CD4-positive, alpha-beta T cell treated with Interleukin-15 for 1 hour (primary cell): ENCODE measurements at regions not wholly inside any gene's neighbourhood (a gene's known extent, or its start where the extent isn't known, plus 50 kb on each side); places are given as distances from the start of the nearest gene placed in this dataset.

Source experiments
- DNase-seq: peaks from one replicate; pipeline ENCODE4 v3.0.0-alpha.2; 2020

DNA sequence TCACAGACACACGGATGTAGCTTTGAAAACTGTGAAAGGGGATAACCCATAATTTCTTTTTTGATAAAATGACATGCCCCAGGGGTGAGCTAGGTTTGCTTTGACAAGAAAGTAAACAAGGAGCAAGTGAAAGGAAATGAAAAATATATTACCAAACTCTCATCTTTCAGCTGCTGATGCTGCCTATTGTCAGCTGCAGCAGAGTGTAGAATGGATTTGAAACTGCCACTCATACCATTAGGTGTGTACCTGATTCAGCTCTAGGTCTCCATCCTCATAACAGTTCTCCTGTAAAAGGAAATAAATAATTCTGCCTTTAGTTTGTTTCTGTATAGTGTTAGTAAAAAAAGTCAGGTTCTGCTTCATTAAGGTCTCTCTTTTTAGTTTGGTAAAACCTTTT lies 415.1 kb upstream of the MARCKS start:
- DNase-seq: no peak

DNA sequence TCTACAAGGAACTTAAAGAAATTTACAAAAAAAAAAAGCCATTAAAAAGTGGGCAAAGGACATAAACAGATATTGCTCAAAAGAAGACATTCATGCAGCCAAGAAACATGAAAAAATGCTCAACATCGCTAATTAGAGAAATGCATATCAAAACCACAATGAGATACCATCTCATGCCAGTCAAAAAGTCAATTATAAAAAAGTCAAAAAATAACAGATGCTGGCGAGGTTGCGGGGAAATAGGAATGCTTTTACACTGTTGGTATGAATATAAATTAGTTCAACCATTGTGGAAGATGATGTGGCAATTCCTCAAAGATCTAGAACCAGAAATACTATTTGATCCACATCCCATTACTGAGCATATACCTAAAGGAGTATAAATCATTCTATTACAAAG lies 411.9 kb upstream of the MARCKS start:
- no peak for DNase-seq

DNA sequence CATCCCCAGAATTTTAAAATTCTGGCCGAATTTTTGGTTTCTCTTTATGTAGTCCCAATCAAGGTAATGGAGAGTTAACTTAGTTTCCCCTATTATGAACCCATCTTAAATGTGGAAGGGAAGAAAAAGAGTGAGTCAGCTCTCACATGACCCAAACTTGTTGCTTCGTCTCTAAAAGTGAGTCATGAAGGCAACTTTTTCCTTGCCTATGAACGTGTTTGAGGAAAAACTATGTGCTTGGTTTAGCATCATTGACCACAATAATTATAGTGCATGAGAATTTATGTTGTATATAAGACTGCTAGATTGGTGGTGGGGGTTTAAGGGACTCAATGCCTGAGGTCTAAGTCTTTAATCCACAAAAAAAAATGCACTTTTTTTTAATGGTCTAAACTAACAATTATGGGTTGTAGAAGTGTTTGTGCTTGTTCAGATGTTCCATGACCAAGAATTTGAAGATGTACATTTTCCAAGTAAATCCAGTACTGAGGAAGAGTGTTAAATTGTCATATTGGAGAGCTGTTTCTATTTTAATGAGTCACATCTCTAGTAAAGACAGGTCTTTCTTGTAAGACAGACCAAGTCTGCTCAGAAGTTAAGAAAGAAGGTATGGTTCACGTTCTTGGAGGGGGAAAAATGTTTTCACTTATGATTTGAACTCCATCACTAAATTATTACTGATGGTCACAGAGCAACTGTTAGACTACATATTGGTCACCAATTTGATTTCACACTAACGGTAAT lies 409.9 kb upstream of the MARCKS start:
- no peak for DNase-seq

- no peak for DNase-seq
Measured at GRCh38 chr6:113449051-113449450, 408.1 kb upstream of the MARCKS start.

DNA sequence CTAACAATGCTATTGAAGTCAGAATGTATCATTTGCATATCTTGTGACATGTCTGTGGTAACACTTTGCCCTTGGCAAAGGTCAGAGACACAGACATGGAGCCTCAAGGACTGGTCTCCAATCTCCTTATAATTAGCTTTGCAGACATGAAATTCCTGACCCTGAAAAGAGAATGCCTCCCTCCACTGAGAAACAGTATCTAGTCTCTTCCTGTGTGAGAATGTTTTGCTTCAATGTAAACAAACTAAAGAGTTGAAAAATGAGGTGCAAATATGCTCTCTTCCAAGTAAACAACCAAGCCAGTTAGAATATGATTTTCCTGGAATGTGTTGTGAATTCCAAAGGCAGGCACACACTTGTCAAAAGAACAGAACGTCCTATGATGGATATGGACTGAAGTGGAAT lies 407.1 kb upstream of the MARCKS start:
- no peak for DNase-seq

DNA sequence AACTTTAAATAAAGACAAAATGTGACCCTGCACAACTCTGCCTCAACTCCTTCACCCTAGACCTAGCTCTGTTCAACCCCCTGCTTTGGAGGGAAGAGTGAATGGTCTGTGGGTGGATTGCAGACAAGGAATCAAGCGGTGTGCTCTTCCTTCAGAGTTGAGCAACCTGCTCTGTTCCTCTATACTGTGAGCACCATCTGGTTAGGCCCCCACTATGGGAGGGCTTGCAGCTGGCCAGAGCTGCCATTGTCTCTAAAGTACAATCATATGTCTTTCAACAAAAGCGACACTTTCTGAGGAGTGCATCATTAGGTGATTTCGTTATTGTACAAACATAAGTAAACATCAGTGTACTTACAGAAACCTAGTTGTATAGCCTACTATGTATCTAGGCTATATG lies 406.1 kb upstream of the MARCKS start:
- no peak for DNase-seq

DNA sequence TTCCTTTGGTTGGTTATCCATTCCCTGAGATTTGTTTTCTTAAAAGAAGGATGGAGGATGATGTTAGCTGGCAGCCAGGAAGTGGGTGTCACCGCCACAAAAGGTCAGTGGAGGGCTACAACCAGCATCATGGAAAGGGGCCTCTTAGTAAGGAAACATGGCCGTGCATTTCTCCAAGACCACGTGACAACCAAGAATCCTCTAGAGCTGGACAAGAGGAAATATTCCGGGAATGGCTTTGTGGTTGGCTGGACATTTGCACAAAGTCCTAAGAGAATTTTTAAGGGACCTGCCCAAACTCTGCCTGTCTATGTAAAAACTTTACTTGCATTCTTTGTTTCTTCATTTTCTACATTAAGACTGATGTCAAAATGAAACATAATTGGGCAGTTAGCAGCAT lies 399.9 kb upstream of the MARCKS start:
- no peak for DNase-seq

- DNase-seq: no peak
Measured at GRCh38 chr6:113457751-113458150, 399.4 kb upstream of the MARCKS start.

GRCh38 chr6:113458368-113459010 lies 398.7 kb upstream of the MARCKS start:
- no peak for DNase-seq

GRCh38 chr6:113461153-113461932 lies 395.8 kb upstream of the MARCKS start:
- DNase-seq: no peak

GRCh38 chr6:113464536-113464935 lies 392.6 kb upstream of the MARCKS start:
- DNase-seq: no peak

GRCh38 chr6:113464960-113465359 lies 392.2 kb upstream of the MARCKS start:
- no peak for DNase-seq

GRCh38 chr6:113466526-113466925 lies 390.6 kb upstream of the MARCKS start:
- no peak for DNase-seq

DNA sequence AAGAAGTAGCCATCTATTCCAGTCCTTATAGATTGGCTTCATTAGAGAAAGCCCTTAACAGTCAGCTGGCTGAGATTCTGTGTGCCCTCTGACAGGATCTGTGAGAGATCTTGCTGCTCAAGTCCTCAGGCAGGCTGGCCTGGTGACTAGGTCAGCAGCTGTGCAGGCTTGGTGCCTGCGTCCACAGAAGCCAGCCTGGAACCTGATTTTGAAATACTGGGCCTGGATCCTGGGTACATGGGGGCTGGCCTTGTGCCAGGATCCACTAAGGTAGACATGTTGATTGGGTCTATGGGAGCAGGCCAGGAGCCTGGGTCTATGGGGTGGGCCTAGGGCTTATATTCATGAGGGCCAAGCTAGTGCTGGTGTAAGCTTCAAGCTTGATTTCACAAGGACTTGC lies 381.8 kb upstream of the MARCKS start:
- DNase-seq: no peak

DNA sequence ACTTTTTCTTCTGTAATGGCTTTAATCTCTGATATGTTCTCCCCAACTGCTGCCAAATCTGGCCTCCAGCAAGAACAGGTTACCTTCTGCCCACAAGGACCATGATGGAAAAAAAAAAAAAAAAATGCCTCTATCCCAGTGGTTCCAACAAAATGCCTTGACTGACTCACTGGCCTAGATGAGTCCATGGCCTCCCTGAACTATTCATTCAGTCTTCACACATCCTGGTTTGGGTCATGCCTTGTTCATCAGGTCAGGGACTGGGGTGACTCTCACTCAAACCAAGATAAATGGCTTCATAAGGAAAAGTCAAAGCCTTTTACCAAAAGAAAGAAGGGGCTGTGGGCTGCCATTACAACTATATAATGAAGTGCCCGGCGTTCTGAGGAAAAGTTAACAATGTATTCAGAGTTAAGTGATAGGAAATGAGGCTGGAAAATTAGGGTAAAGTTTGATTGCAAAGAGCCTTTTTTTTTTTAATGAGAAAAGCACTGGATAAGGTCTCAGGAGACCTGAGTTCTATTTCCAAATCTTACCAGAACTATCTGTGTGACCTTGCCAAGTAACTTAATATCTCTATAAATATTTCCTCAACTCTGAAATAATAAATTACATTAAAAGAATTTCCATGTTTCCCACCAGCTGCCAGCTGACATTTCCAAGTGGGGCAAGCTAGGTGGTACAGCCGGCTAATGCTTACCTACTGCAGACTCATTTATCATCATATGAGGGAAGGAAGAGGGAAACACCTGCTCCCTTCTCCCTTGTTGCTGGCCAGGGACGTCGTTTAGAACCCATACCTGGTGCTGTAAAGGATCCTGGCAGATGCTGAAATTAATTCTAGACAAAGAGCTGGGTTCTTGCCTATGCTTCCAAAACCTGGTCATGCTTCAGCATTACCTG lies 380.0 kb upstream of the MARCKS start:
- no peak for DNase-seq

GRCh38 chr6:113480616-113481015 lies 376.5 kb upstream of the MARCKS start:
- DNase-seq: no peak

DNA sequence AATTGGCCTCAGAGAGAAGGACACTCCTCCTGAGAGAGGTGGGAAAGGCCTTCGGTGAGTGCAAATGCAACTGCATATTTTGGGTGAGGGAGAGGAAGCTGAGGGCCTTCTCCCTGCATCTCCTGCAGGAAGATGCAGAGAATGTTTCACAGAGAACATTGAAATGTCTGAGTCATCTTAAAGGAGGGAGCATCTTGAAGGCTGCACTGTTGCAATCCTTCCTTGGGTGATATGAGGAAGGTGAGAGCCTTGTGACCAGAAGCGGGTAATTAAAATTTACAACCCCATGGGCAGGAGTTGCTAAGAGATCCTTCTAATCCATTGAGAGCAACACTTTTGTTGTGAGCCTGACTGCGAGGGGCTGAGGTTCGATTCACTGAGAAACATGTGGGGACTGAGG lies 375.7 kb upstream of the MARCKS start:
- DNase-seq: no peak

DNA sequence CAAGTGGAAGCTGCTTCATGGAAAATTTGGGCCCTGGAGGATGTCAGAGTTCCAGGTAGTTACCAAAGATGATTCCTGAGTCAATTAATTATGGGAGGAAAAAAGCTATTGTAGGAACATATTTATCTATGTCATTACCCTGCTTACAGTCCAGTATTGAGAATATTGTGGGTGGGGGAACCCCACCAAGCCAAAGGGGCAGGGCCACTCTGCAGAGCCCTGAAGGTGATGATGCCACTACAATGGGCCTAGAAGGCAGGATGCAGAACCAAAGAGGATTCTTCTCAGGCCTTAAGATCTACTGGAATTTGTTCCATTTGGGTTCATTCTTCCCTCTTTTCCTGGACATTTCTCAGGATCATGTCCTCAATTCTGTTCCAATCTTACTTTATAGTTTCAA lies 375.2 kb upstream of the MARCKS start:
- DNase-seq: no peak

DNA sequence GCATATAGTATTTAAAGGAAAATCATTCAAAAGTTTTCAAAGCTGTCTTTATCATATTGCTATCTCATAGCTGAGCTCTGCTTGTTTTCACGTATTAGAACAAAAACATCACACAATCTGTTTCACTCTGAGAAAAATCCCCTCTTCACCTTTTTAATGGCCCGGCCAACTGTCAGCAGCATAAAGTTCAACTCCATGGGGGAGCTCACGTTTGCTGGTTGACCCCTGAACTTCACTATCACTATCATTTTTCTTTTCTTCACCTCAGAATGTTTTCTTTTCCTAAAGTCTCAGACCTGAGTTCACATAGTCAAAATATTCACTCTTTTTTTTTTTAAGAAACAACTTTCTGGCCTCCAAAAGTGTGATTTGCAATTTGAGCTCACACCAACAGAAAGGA lies 374.4 kb upstream of the MARCKS start:
- DNase-seq: no peak

DNA sequence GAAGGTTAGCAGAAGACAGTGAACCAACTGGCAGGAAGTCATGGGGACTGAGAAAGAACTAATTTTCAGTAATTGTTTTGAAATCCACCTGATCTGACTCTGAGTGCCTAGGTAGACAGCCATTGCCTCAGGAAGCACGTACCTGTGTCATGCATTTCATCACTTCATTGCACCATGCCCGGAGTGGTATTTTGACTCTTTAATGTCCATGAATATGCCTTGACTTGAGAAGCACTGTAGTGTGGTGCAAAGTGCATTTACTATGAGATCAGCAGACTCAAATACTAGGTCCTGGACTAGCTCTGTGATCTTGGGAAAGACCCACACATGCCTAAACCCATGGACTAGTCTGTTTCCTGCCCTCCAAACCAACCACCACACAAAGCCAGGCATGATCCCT lies 370.9 kb upstream of the MARCKS start:
- no peak for DNase-seq

GRCh38 chr6:113487489-113488058 lies 369.6 kb upstream of the MARCKS start:
- no peak for DNase-seq

DNA sequence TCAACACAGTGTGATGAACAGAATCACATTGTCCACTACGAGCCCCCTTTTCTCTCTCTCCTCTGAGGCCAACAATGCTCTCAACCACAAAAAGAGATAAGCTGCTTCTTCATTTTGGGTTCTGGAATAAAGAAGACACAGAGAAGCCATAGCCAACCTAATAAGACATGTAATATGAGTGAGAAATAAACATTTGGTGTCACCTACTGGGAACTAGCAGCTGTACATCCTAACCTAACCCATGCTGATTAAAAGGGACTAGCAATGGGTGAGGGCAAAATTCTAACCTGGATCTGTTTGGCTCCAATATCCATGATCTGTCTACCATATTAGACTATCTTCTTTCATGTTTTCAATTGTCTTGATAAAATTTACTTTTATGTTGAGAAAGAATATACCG lies 369.1 kb upstream of the MARCKS start:
- DNase-seq: no peak
